ENCODE measurements at regions not wholly inside any gene's neighbourhood (a gene's known extent, or its start where the extent isn't known, plus 50 kb on each side); places are given as distances from the start of the nearest gene placed in this dataset.

- Histone ChIP-seq H3K36me3 (ENCODE audit: insufficient read depth, low read length) (no peaks in the 10 kb centered on the region), H3K9ac (ENCODE audit: low read depth, low read length) (no peak overlapping the region), H3K4me1 (ENCODE audit: insufficient read depth, low read length) (peaks cover 10% of the 10 kb centered on the region; the same call in 1 of the 2 replicates), H3K9me3 (ENCODE audit: control insufficient read depth, insufficient read depth, low read length) (no peaks in the 10 kb centered on the region)
Measured at GRCh38 chr1:62962014-62962812, 178.3 kb downstream of the ATG4C start.

- Histone ChIP-seq H3K4me1 (ENCODE audit: insufficient read depth, low read length) (peaks cover 10% of the 10 kb centered on the region; the same call in 1 of the 2 replicates), H3K9ac (ENCODE audit: low read depth, low read length) (no peak overlapping the region)
Measured at GRCh38 chr1:62962901-62963776, 179.2 kb downstream of the ATG4C start.

GRCh38 chr1:62964141-62964540 lies 180.2 kb downstream of the ATG4C start:
- Histone ChIP-seq H3K36me3 (ENCODE audit: insufficient read depth, low read length) (no peaks in the 10 kb centered on the region), H3K4me1 (ENCODE audit: insufficient read depth, low read length) (peaks cover 10% of the 10 kb centered on the region; the same call in 1 of the 2 replicates)

More at GRCh38 chr1:62962901-62963776, 179.2 kb downstream of the ATG4C start:
- no peaks in the 10 kb centered on the region for H3K36me3 ChIP-seq (ENCODE audit: insufficient read depth, low read length)
- H3K9me3 ChIP-seq (ENCODE audit: control insufficient read depth, insufficient read depth, low read length): no peaks in the 10 kb centered on the region

GRCh38 chr1:62967031-62967430 lies 183.1 kb downstream of the ATG4C start:
- no peaks in the 10 kb centered on the region for H3K36me3 ChIP-seq (ENCODE audit: insufficient read depth, low read length)
- no peaks in the 10 kb centered on the region for H3K9me3 ChIP-seq (ENCODE audit: control insufficient read depth, insufficient read depth, low read length)
- peaks cover 10% of the 10 kb centered on the region; the same call in 1 of the 2 replicates for H3K4me1 ChIP-seq (ENCODE audit: insufficient read depth, low read length)
- no peak overlapping the region for H3K9ac ChIP-seq (ENCODE audit: low read depth, low read length)

More at GRCh38 chr1:62964141-62964540, 180.2 kb downstream of the ATG4C start:
- Histone ChIP-seq H3K9me3 (ENCODE audit: control insufficient read depth, insufficient read depth, low read length) (no peaks in the 10 kb centered on the region), H3K9ac (ENCODE audit: low read depth, low read length) (no peak overlapping the region)

- H3K9ac ChIP-seq (ENCODE audit: low read depth, low read length): no peak overlapping the region
- H3K9me3 ChIP-seq (ENCODE audit: control insufficient read depth, insufficient read depth, low read length): no peaks in the 10 kb centered on the region
- H3K36me3 ChIP-seq (ENCODE audit: insufficient read depth, low read length): no peaks in the 10 kb centered on the region
- H3K4me1 ChIP-seq (ENCODE audit: insufficient read depth, low read length): peaks cover 7% of the 10 kb centered on the region; the same call in 1 of the 2 replicates
Measured at GRCh38 chr1:62977366-62977765, 193.4 kb downstream of the ATG4C start.

- Histone ChIP-seq H3K9me3 (ENCODE audit: control insufficient read depth, insufficient read depth, low read length) (no peaks in the 10 kb centered on the region), H3K4me1 (ENCODE audit: insufficient read depth, low read length) (peaks cover 7% of the 10 kb centered on the region; the same call in 1 of the 2 replicates), H3K36me3 (ENCODE audit: insufficient read depth, low read length) (no peaks in the 10 kb centered on the region), H3K9ac (ENCODE audit: low read depth, low read length) (no peak overlapping the region)
Measured at GRCh38 chr1:62978741-62979140, 194.8 kb downstream of the ATG4C start.

- no peak overlapping the region for H3K9ac ChIP-seq (ENCODE audit: low read depth, low read length)
- no peaks in the 10 kb centered on the region; the same call in 1 of the 2 replicates for H3K4me1 ChIP-seq (ENCODE audit: insufficient read depth, low read length)
- H3K9me3 ChIP-seq (ENCODE audit: control insufficient read depth, insufficient read depth, low read length): no peaks in the 10 kb centered on the region
- no peaks in the 10 kb centered on the region for H3K36me3 ChIP-seq (ENCODE audit: insufficient read depth, low read length)
Measured at GRCh38 chr1:62981434-62981833, 197.5 kb downstream of the ATG4C start.

- H3K4me1 ChIP-seq (ENCODE audit: insufficient read depth, low read length): 0 out of 2 replicates have a peak, but pooled peaks cover 7% of the 10 kb centered on the region
- no peak overlapping the region for H3K9ac ChIP-seq (ENCODE audit: low read depth, low read length)
- no peaks in the 10 kb centered on the region for H3K36me3 ChIP-seq (ENCODE audit: insufficient read depth, low read length)
- H3K9me3 ChIP-seq (ENCODE audit: control insufficient read depth, insufficient read depth, low read length): no peaks in the 10 kb centered on the region
Measured at GRCh38 chr1:62988867-62989266, 204.9 kb downstream of the ATG4C start.

- 0 out of 2 replicates have a peak, but pooled peaks cover 7% of the 10 kb centered on the region for H3K4me1 ChIP-seq (ENCODE audit: insufficient read depth, low read length)
- H3K9me3 ChIP-seq (ENCODE audit: control insufficient read depth, insufficient read depth, low read length): no peaks in the 10 kb centered on the region
- H3K36me3 ChIP-seq (ENCODE audit: insufficient read depth, low read length): no peaks in the 10 kb centered on the region
- no peak overlapping the region for H3K9ac ChIP-seq (ENCODE audit: low read depth, low read length)
Measured at GRCh38 chr1:62989497-62989896, 205.6 kb downstream of the ATG4C start.

- no peak overlapping the region for H3K9ac ChIP-seq (ENCODE audit: low read depth, low read length)
- H3K36me3 ChIP-seq (ENCODE audit: insufficient read depth, low read length): no peaks in the 10 kb centered on the region
- H3K4me1 ChIP-seq (ENCODE audit: insufficient read depth, low read length): 0 out of 2 replicates have a peak, but pooled peaks cover 7% of the 10 kb centered on the region
Measured at GRCh38 chr1:62991152-62991551, 207.2 kb downstream of the ATG4C start.

GRCh38 chr1:62993844-62994243 lies 209.9 kb downstream of the ATG4C start:
- H3K9me3 ChIP-seq (ENCODE audit: control insufficient read depth, insufficient read depth, low read length): no peaks in the 10 kb centered on the region
- H3K9ac ChIP-seq (ENCODE audit: low read depth, low read length): no peak overlapping the region
- 0 out of 2 replicates have a peak, but pooled peaks cover 7% of the 10 kb centered on the region for H3K4me1 ChIP-seq (ENCODE audit: insufficient read depth, low read length)
- H3K36me3 ChIP-seq (ENCODE audit: insufficient read depth, low read length): no peaks in the 10 kb centered on the region

More at GRCh38 chr1:62991152-62991551, 207.2 kb downstream of the ATG4C start:
- H3K9me3 ChIP-seq (ENCODE audit: control insufficient read depth, insufficient read depth, low read length): no peaks in the 10 kb centered on the region

GRCh38 chr1:62995173-62995572 lies 211.2 kb downstream of the ATG4C start:
- Histone ChIP-seq H3K9me3 (ENCODE audit: control insufficient read depth, insufficient read depth, low read length) (no peaks in the 10 kb centered on the region), H3K36me3 (ENCODE audit: insufficient read depth, low read length) (no peaks in the 10 kb centered on the region), H3K4me1 (ENCODE audit: insufficient read depth, low read length) (0 out of 2 replicates have a peak, but pooled peaks cover 10% of the 10 kb centered on the region)

GRCh38 chr1:62997884-62998283 lies 214.0 kb downstream of the ATG4C start:
- Histone ChIP-seq H3K9me3 (ENCODE audit: control insufficient read depth, insufficient read depth, low read length) (no peaks in the 10 kb centered on the region), H3K9ac (ENCODE audit: low read depth, low read length) (no peak overlapping the region), H3K36me3 (ENCODE audit: insufficient read depth, low read length) (no peaks in the 10 kb centered on the region), H3K4me1 (ENCODE audit: insufficient read depth, low read length) (peaks cover 8% of the 10 kb centered on the region; the same call in 1 of the 2 replicates)

More at GRCh38 chr1:62995173-62995572, 211.2 kb downstream of the ATG4C start:
- H3K9ac ChIP-seq (ENCODE audit: low read depth, low read length): no peak overlapping the region

Data from ES-I3 (cell line).